ENCODE measurements at regions not wholly inside any gene's neighbourhood (a gene's known extent, or its start where the extent isn't known, plus 50 kb on each side); places are given as distances from the start of the nearest gene placed in this dataset.

DNA sequence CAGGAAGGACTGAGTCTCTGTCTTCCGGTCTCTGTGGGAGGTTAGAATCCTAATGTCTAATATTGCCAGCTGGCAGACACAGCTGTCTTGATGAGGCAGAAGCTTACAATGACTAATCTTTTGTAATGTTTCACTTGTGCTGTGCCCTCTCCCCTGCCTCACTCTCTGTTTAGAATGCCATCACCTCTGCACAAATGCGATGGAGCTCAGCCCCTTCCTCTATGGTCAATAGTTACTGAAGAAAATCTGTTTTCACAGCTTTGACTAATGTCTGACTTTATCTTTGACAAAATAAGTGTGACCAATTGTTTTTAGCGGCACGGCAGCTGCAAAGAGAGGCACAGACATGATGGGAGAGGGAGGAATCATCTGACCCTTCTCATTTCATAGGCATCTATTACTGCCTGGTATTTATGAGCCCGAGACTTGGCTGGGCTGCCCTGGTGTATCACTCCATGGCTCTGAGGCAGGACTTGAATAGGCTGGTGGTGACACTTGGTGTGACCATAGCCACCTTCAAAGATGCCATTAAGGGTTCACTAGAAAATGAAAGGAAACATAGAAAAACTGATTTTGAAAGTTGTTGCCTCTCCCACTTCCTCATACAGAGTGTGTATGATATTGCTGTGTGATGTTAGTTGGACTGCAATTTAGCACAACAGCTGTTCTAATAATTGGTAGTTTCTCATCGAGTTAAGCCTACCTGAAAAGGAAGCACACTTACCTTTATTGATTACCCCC lies 163.2 kb upstream of the NBPF11 start:
- DNase-seq = no peak
- TF ChIP-seq, protein P1, sequence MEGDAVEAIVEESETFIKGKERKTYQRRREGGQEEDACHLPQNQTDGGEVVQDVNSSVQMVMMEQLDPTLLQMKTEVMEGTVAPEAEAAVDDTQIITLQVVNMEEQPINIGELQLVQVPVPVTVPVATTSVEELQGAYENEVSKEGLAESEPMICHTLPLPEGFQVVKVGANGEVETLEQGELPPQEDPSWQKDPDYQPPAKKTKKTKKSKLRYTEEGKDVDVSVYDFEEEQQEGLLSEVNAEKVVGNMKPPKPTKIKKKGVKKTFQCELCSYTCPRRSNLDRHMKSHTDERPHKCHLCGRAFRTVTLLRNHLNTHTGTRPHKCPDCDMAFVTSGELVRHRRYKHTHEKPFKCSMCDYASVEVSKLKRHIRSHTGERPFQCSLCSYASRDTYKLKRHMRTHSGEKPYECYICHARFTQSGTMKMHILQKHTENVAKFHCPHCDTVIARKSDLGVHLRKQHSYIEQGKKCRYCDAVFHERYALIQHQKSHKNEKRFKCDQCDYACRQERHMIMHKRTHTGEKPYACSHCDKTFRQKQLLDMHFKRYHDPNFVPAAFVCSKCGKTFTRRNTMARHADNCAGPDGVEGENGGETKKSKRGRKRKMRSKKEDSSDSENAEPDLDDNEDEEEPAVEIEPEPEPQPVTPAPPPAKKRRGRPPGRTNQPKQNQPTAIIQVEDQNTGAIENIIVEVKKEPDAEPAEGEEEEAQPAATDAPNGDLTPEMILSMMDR (IDR thresholded peaks at IDR 0.05; ENCODE audit: borderline replicate concordance, extremely low read depth, low read length, poor library complexity, severe bottlenecking) = no peak
- TF ChIP-seq EZH2 (IDR thresholded peaks at IDR 0.05; ENCODE audit: borderline replicate concordance, low read depth, low read length, severe bottlenecking) = no peak
- Histone ChIP-seq H3K4me2 (ENCODE audit: insufficient read depth, low read length) (no peak overlapping the region), H4K20me1 (ENCODE audit: insufficient read depth, low read length) (no peaks in the 10 kb centered on the region), H3K4me3 (ENCODE audit: low read depth in 1 of 2, low read length in 2 of 2) (no peak overlapping the region), H3K27me3 (ENCODE audit: insufficient read depth, low read length, poor library complexity) (peaks cover 20% of the 10 kb centered on the region), H3K27ac (ENCODE audit: low read length) (no peak overlapping the region), H3K36me3 (ENCODE audit: insufficient read depth, low read length) (no peaks in the 10 kb centered on the region), H2AFZ (ENCODE audit: low read depth, low read length) (no peak overlapping the region), H3K9ac (ENCODE audit: low read depth, low read length) (no peak overlapping the region), H3K79me2 (ENCODE audit: insufficient read depth, low read length) (no peaks in the 10 kb centered on the region), H3K9me3 (ENCODE audit: insufficient read depth, low read length, severe bottlenecking) (no peaks in the 10 kb centered on the region), H3K4me1 (ENCODE audit: insufficient read depth, low read length) (peaks cover 10% of the 10 kb centered on the region)
- ATAC-seq (ENCODE audit: insufficient read depth, low read depth) = no peak

DNA sequence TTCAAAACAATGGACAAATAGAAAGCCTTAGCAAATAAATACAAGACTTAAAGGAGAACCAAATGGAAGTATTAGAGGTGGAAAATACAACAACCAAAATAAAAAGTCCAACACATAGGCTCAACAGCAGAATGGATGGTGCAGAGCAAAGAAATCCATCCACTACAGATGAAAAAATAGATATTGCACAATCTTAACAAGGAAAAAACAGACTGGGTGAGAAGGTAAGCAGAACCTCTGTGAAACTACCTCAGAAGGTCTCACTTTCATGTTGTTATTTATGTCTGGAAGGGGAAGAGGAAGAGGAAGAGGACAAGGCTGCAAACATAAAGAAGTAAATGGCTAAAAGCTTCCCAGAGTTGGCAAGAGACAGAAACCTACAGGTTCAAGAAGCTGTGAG lies 158.7 kb upstream of the NBPF11 start:
- no peak overlapping the region for H3K4me3 ChIP-seq (ENCODE audit: low read depth in 1 of 2, low read length in 2 of 2)
- no peaks in the 10 kb centered on the region for H3K36me3 ChIP-seq (ENCODE audit: insufficient read depth, low read length)
- ATAC-seq (ENCODE audit: insufficient read depth, low read depth) = no peak
- H3K4me2 ChIP-seq (ENCODE audit: insufficient read depth, low read length) = no peak overlapping the region
- no peak overlapping the region for H2AFZ ChIP-seq (ENCODE audit: low read depth, low read length)
- H3K79me2 ChIP-seq (ENCODE audit: insufficient read depth, low read length) = no peaks in the 10 kb centered on the region
- no peak overlapping the region for H3K27ac ChIP-seq (ENCODE audit: low read length)
- H3K9ac ChIP-seq (ENCODE audit: low read depth, low read length) = no peak overlapping the region
- H4K20me1 ChIP-seq (ENCODE audit: insufficient read depth, low read length) = no peaks in the 10 kb centered on the region
- no peak for DNase-seq
- no peaks in the 10 kb centered on the region for H3K4me1 ChIP-seq (ENCODE audit: insufficient read depth, low read length)
- no peaks in the 10 kb centered on the region for H3K9me3 ChIP-seq (ENCODE audit: insufficient read depth, low read length, severe bottlenecking)
- H3K27me3 ChIP-seq (ENCODE audit: insufficient read depth, low read length, poor library complexity) = no peaks in the 10 kb centered on the region
- TF ChIP-seq EZH2 (IDR thresholded peaks at IDR 0.05; ENCODE audit: borderline replicate concordance, low read depth, low read length, severe bottlenecking) = no peak
- TF ChIP-seq, protein P1 (IDR thresholded peaks at IDR 0.05; ENCODE audit: borderline replicate concordance, extremely low read depth, low read length, poor library complexity, severe bottlenecking) = no peak

DNA sequence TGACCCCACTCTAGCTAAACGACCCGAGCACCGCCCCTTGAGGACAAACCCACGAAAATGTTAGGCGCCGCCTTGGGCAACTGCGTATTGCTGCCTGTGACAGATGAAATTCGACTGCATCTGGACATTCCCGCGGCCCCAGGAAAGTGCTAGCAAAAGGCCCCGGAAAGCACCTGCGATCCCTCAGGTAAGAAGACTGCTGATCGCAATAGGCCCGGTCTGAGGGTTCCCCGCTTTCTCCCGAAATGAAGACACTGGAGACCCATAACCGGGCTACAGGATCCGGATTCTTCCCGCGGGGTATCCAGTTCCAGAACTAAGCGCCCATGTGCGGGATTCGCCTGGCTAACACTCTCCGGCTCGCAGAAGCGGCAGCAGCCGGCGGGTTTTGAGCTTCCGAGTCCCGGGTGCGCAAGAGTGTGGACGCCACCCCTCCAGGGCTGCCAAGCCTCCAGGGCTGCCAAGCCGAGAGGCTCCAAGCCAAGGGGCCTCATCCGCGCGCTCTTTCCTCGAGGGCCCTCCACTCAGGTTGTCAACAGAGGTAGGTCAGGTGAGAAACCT lies 157.9 kb upstream of the NBPF11 start:
- DNase-seq (no peak), ATAC-seq (ENCODE audit: insufficient read depth, low read depth) (no peak)
- no peak overlapping the region for H3K4me2 ChIP-seq (ENCODE audit: insufficient read depth, low read length)
- H3K9me3 ChIP-seq (ENCODE audit: insufficient read depth, low read length, severe bottlenecking) = no peaks in the 10 kb centered on the region
- no peak overlapping the region for H3K4me3 ChIP-seq (ENCODE audit: low read depth in 1 of 2, low read length in 2 of 2)
- H2AFZ ChIP-seq (ENCODE audit: low read depth, low read length) = no peak overlapping the region
- H3K27me3 ChIP-seq (ENCODE audit: insufficient read depth, low read length, poor library complexity) = no peaks in the 10 kb centered on the region
- H3K79me2 ChIP-seq (ENCODE audit: insufficient read depth, low read length) = no peaks in the 10 kb centered on the region
- no peaks in the 10 kb centered on the region for H4K20me1 ChIP-seq (ENCODE audit: insufficient read depth, low read length)
- no peaks in the 10 kb centered on the region for H3K36me3 ChIP-seq (ENCODE audit: insufficient read depth, low read length)
- no peak overlapping the region for H3K9ac ChIP-seq (ENCODE audit: low read depth, low read length)
- no peak overlapping the region for H3K27ac ChIP-seq (ENCODE audit: low read length)
- peaks cover 3% of the 10 kb centered on the region; the same call in 1 of the 2 replicates for H3K4me1 ChIP-seq (ENCODE audit: insufficient read depth, low read length)
- no peak for TF ChIP-seq EZH2 (IDR thresholded peaks at IDR 0.05; ENCODE audit: borderline replicate concordance, low read depth, low read length, severe bottlenecking)
- TF ChIP-seq, protein P1 (IDR thresholded peaks at IDR 0.05; ENCODE audit: borderline replicate concordance, extremely low read depth, low read length, poor library complexity, severe bottlenecking) = no peak
